Stimulated activated CD4-positive, alpha-beta T cell treated with anti-CD3 and anti-CD28 coated beads, TNF-alpha, amount 100 ng/mL, for 24 hours (primary cell): ENCODE measurements at regions not wholly inside any gene's neighbourhood (a gene's known extent, or its start where the extent isn't known, plus 50 kb on each side); places are given as distances from the start of the nearest gene placed in this dataset.
"Not testable (repeated sequence)": the region's sequence is repeated elsewhere in the genome, so short reads cannot be mapped to it uniquely, and the experiment has no call there.

Experiments used
- DNase-seq, 3 experiments: peaks; one replicate each; pipeline ENCODE4 v3.0.0-alpha.2; 2020; ENCODE audit warnings: low read depth in 3 of 3

- no peak for DNase-seq
Measured at GRCh38 chr12:89228491-89228890, 123.8 kb downstream of the DUSP6 start.

GRCh38 chr12:89227774-89228173 is 124.5 kb downstream of the DUSP6 start:
- no peak for DNase-seq

- DNase-seq: peak in 2 of 3 experiments; percentile 23 to 24
Measured at GRCh38 chr12:89225808-89226411, 126.4 kb downstream of the DUSP6 start.

GRCh38 chr12:89225401-89225800 is 126.9 kb downstream of the DUSP6 start:
- DNase-seq: peak; percentile 65 to 75 (median 70)

GRCh38 chr12:89222580-89222979 is 129.7 kb downstream of the DUSP6 start:
- not testable (repeated sequence) for DNase-seq

- DNase-seq: no peak
Measured at GRCh38 chr12:89217472-89217871, 134.8 kb downstream of the DUSP6 start.

- DNase-seq: no peak
Measured at GRCh38 chr12:89216211-89216952, 135.9 kb downstream of the DUSP6 start.

GRCh38 chr12:89215196-89215595 is 137.1 kb downstream of the DUSP6 start:
- DNase-seq: no peak

- DNase-seq: no peak
Measured at GRCh38 chr12:89213747-89214146, 138.6 kb downstream of the DUSP6 start.

GRCh38 chr12:89213139-89213538 is 139.2 kb downstream of the DUSP6 start:
- DNase-seq: no peak

GRCh38 chr12:89212339-89212771 is 139.9 kb downstream of the DUSP6 start:
- no peak for DNase-seq

- DNase-seq: no peak
Measured at GRCh38 chr12:89211456-89211855, 140.8 kb downstream of the DUSP6 start.

- no peak for DNase-seq
Measured at GRCh38 chr12:89210277-89210676, 142.0 kb downstream of the DUSP6 start.

GRCh38 chr12:89208661-89209096 is 143.6 kb downstream of the DUSP6 start:
- no peak for DNase-seq

- DNase-seq: no peak
Measured at GRCh38 chr12:89206390-89206789, 145.9 kb downstream of the DUSP6 start.

- DNase-seq: no peak
Measured at GRCh38 chr12:89205517-89205916, 146.8 kb downstream of the DUSP6 start.

- DNase-seq: no peak
Measured at GRCh38 chr12:89203144-89203543, 149.2 kb downstream of the DUSP6 start.

- no peak for DNase-seq
Measured at GRCh38 chr12:89200217-89200616, 152.1 kb downstream of the DUSP6 start.

- DNase-seq: no peak
Measured at GRCh38 chr12:89195470-89195869, 156.8 kb downstream of the DUSP6 start.

GRCh38 chr12:89194683-89195082 is 157.6 kb downstream of the DUSP6 start:
- DNase-seq: no peak

GRCh38 chr12:89192429-89192828 is 159.9 kb downstream of the DUSP6 start:
- no peak for DNase-seq

- not testable (repeated sequence) for DNase-seq
Measured at GRCh38 chr12:89191597-89191996, 160.7 kb downstream of the DUSP6 start.

GRCh38 chr12:89189448-89189847 is 162.9 kb downstream of the DUSP6 start:
- DNase-seq: no peak
